ENCODE measurements at regions not wholly inside any gene's neighbourhood (a gene's known extent, or its start where the extent isn't known, plus 50 kb on each side); places are given as distances from the start of the nearest gene placed in this dataset.

DNA sequence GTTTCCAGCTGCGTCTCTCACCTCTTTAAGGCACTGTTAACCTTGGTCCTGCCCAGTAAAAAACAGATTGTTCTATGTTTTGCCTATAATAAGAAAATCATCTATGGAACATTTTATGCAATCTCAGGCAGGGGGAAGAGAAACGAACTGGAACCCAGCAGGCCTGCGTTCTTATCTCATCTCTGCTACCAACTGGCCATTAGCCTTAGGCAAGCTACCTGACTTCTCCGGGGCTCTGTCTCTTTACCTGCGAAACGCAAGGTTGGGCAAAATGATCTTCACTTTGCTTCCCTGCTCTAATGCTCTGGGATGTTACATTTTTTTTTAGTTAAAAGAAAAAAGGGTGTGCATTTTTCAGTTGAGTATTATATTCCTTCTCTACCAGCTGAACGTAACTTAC is 70.5 kb upstream of the WIPF1 start:
- DNase-seq (ENCODE audit: low spot score), result no peak

DNA sequence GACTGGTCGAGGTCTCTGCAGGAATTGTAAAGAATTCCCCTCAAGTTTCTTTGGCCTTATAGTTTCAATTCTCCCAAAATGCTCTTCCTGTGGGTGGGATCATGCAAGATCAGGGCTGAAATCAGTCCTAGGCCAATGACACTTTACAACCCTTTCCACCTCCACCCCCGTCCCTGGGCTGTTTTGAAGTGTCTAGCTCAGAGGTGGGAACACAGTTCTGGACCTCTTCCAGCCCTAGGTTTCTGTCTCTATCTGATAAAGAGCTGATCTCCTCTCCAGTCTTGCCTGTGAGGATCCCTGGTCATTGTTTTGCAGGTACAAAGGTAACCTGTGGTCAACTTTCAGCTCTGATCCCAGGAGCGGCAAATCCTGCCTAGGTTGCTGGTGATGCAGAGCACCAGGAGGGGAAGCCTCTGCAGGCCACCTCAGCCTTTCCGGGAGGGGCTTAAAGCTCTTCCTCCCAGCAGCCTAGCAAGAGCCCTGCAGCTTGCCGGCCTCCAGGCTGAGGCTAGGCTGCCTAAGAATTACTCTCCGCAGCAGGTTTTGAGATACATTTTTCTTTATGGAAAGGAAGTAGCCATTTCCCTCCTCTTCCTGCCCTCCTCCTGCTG is 69.8 kb upstream of the WIPF1 start:
- no peak for DNase-seq (ENCODE audit: low spot score)

DNA sequence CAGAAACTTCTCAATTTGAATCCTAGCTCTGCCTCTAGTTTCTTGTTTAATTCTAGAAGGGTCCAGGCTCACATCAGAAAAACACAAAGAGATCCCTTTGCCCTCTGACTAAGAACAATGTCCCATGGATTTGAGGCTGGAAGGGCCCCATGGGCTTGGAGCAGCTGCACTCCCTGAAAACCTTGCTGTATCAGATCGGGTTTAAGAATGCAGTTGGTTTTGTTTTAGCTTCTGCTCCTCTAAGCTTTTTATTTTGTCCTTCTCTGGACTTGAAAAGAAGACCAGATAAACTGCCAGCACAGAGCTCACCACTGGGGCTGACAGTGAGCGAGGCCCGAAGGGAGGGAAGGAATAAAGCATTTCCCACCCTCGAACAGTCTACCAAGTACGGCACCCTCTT is 69.2 kb upstream of the WIPF1 start:
- DNase-seq (ENCODE audit: low spot score), result no peak

DNA sequence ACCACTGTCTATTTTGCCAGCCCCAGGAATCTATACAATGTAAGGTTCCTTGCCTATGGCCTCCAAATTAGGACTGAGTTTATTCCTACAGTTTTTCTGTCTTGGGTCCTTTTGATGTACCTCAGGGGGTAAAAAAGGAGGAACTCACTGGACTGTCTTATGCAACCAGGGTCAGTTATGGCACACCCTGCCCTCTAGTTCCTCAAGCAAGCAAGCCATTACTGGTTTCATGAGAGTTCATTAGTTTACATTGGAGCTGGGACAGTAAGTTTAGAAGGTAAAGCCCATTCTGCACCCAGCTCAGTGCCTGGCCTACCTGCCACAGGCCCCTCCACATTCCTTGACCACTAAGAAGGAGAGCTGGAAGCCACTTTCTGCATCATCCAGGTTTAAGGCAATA is 68.7 kb upstream of the WIPF1 start:
- DNase-seq (ENCODE audit: low spot score), result no peak

DNA sequence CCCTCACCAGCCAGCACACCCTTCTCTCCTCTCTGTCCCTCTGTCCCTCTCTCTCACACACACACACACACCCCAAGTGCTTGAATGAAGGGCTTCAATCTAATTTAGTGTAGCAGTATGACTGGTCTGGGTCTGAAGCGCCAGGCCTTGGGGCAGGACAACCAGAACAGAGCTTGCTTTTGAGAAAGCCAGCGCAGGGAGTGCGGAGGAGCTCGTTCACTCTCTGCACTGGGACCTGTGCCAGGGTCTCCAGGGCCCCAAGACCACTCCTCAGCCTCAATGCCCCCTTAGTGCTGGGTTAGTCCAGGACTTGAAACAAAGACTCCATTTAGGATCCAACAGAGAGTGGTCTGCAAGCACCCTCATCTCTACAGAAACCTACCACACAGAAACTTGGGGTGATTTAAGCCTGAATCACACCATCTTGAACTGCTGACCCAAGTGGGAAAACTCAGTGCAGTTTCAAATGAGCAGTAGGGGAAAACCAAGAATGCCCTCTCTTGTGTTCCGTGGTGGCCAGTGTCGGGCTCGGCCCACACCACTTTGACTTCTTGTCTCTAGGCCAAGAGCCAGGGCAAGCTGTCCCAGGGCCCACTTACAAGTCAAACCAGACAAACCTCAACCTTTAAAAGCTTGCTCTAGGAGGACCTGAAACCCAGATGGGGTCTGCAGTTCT is 66.6 kb upstream of the WIPF1 start:
- DNase-seq (ENCODE audit: low spot score), result no peak

DNA sequence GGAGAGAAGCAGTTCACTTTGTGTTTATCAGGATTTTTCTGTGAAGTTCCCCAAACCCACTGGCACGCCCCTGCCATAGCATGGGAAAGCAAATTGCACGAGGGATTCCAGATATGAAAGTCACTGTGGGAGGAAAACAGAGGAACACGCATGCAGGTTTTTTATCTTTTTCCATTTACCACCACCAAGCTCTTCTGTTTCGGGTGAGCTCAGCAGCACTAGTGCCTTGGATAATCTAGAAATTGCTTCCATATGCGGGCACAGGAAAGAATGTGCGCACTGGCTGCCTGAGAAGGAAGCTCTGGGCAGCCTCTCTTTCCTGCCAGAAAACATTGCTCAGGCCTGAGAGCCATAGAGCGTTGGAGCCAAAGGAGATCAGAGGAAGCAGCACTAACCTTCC is 65.9 kb upstream of the WIPF1 start:
- no peak for DNase-seq (ENCODE audit: low spot score)

DNA sequence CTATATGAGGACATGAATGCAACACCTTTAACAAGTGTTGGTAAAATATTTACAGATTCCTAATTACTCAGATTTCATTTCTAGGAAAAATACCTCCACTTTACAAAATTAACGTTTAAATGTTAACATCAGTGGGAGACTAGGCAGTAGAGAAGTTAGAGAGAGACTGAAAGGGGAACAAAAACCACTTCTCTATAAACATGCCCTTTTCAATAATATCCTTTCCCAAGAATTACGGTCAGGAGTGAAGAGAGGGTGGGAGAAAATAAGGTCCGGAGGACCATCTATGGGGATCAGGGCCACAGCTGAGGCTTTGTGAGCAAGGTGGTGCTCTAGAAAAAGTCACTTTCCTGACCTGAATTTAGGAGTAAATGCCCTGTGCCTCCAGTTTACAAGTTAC is 65.3 kb upstream of the WIPF1 start:
- no peak for DNase-seq (ENCODE audit: low spot score)

DNA sequence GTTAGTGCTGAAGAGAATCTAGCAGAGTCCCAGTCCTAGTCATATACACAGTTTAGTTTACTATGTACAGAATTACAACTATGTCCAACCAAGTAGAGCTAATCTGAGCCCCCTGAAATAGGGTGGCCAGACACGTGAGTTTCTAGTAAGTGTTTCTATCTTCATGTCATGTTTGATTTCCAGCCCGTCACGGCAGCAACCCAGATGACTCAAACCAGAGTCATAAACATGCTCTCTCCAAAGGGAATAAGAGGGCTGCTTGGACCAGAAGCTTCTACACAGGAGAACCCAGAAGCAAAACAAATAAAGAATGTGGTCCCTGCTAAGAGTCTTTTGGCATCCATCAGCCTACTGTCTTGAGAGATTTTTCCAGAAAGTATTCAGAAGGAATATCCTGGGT is 64.9 kb upstream of the WIPF1 start:
- no peak for DNase-seq (ENCODE audit: low spot score)

DNA sequence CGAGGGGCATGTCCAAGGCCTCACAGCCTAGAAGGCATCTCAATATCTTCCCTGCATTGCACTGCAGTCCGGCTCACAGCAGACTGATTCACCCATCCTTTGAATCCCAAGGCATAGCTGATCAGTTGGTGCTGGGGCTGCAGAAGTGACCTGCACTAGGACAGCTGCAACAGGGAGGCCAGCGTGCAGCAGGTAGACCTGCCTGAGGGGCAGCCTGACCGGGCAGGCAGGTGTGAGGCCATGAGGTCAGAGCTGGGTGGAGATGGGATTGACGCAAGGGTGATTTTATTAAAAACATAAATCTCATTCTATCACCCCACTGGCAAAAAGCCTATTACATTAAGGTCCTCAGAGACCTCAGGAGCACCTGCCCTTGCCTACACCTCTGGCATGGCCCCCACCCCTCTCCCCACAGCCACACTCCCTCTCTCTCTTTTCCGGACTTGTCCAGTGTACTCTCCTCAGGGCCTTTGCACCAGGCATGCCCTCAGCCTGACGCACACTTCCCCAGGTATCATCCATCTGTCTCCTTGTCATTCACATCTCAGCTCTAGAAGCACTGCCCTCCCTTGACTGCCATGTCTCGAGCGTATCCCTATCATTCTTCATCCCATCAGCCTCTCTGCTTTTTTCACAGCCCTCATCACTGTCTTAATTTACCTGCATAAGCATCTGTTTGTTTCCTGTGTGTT is 63.5 kb upstream of the WIPF1 start:
- no peak for DNase-seq (ENCODE audit: low spot score)

DNA sequence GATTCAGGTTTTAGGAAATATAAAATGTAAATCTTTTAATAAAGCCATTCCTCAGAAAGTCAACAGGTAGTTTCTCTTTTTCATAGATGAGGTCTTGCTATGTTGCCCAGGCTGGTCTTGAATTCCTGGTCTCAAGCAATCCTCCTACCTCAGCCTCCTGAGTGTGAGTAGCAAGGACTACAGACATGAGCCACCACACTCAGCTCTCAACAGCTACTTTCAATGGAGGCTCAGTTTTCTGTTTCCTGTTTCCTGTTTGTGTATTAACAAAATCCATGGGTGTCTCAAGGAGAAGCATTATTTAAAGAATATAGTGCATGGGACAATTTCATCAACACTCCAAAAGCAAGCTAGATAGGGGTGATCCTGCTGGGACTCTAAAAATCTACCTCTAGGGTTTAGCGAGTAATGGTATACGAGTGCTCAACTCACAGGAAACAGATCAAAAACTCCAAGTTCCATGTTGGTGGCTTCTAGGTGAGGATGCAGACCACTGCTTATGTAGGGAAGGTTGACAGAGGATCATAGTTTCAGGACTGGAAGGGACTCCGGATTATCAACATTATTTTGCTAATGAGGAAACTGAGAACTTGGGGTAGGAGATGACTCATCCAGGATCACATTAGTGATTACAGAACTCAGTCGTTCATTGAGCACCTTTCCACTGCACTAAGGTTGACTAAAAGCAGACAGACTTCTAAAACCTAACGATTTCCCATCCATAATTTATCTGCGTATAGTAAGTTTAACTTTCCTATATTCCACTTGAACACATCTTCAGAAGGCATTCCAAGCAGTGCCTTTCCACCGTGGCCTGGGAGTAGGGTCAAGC is 61.7 kb upstream of the WIPF1 start:
- no peak for DNase-seq (ENCODE audit: low spot score)

DNA sequence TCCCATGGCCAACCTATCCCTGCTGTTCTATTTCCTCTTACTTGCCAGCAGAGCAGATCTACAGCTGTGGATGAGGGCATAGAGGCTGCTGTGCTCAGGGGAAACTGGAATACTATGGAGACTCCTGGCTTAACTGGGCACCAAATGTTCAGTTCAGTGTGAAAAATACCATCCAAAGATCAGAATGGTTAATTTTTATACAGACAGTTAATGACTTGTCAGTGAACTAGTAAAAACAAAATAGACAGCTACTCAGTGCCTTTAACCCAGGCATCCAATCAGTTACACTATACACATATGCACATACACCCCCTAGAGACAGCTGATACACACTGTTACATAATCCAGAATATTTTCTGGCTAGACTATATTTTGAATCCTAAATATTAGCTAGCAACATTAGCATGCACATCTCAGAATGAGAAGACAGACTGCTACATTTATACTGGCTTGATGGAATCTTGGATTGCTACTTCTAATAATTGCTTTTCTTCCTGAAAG is 59.1 kb upstream of the WIPF1 start:
- no peak for DNase-seq (ENCODE audit: low spot score)

DNA sequence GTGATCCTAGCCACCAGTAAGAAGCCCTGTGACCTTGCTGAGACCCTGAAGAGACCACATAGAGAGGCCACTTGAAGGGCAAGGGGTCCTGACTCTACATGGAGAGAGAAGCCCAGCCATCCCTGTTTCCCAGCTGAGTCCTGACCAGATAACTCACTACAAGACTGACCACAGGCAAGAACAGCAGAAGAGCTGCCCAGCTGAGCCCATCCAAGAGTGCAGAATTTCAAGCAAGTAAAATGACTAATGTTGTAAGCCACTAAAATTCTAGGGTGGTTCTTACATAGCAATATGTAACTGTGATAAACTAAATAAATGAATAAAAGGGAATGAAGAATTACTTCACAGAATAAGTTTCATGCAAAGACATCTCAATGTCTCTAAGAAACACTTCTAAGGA is 58.4 kb upstream of the WIPF1 start:
- no peak for DNase-seq (ENCODE audit: low spot score)

DNA sequence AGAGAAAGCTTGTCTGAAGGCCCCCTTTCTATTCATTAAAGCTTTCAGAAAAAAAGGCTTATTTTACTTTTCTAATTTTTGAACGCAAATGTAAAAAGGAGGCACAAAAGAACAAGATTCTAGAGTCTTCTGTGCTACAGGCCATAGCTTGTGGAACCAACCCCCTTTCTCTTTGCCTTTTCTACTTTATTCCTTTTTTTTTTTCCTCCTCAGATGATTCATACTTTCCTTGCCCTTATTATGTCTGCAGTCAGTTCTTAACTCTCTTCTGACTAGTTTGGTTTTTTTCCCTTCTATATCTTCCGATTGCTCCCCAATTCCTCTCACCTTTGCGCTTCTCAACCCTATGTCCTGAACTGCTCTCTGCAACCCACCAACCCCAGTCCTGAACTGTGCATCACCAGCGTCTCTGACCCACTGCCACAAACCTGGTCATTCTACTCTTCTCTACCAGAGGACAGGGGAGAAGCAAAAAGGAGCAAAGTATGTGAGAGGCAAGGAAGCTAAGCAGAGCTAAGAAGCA is 56.9 kb upstream of the WIPF1 start:
- DNase-seq (ENCODE audit: low spot score), result no peak

DNA sequence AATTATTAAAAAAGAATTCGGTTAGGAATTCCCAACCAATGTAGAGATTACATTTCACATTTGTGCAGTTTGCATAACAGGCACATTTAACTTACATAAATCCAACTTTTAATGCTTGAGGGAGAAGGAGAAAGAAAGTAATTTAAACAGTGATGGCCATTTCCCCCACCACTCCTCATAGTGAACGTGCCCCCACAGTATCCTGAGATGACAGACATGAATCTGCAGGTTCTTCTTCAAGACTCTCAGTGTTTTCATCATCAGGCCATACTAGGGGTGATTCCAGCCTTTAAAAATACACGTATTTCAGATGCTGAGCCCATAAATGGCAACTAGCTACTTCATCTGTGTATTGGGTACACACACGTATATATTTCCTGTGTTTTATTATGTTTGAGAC is 51.3 kb upstream of the WIPF1 start:
- DNase-seq (ENCODE audit: low spot score), result no peak

All from D341Med (cell line).